Vagina (tissue), 2 donors: ENCODE measurements at regions not wholly inside any gene's neighbourhood (a gene's known extent, or its start where the extent isn't known, plus 50 kb on each side); places are given as distances from the start of the nearest gene placed in this dataset.
A peak's percentile ranks its signal among the peaks of the same experiment; 100 is the strongest.

Experiments
- DNase-seq, 2 donors: peaks; one replicate each; pipeline ENCODE4 v3.0.0-alpha.2; 2017; ENCODE audit errors: extremely low spot score in 2 of 2
- H3K27ac ChIP-seq: fragments of 200-600 bp; sonication (generic); one replicate; pipeline ENCODE4 v1.5.1; 2019
- H3K27me3 ChIP-seq: fragments of 200-600 bp; sonication (generic); one replicate; pipeline ENCODE4 v1.5.1; 2019
- H3K36me3 ChIP-seq, 2 donors: fragments of 200-600 bp; sonication (generic); one replicate each; pipeline ENCODE4 v1.5.1; 2017 to 2019
- H3K4me1 ChIP-seq: fragments of 200-600 bp; sonication (generic); one replicate; pipeline ENCODE4 v1.5.1; 2019
- H3K4me3 ChIP-seq, 2 donors: fragments of 200-600 bp; sonication (generic); 1 replicate in 1 of 2; 2 replicates in 1 of 2; pipeline ENCODE4 v1.5.1; 2016 to 2019
- H3K9me3 ChIP-seq: fragments of 200-600 bp; sonication (generic); one replicate; pipeline ENCODE4 v1.5.1; 2019
- POLR2A ChIP-seq, 2 donors: fragments of 450-650 bp; IDR thresholded peaks; one replicate each; pipeline ENCODE4 v1.6.1; 2017; ENCODE audit warnings: antibody characterized with exemption in 2 of 2, mild to moderate bottlenecking in 2 of 2, moderate library complexity in 2 of 2
- POLR2AphosphoS5 ChIP-seq, 2 donors: sonication (generic); formaldehyde crosslinking; IDR thresholded peaks; one replicate each; pipeline ENCODE4 v1.9.0; 2017; ENCODE audit warnings: antibody characterized with exemption in 2 of 2, mild to moderate bottlenecking in 2 of 2, low read depth in 1 of 2; ENCODE audit not compliant: insufficient read depth in 1 of 2
- intact Hi-C: fragments of 100-400 bp; cut with DNase I; formaldehyde crosslinking; loops from one replicate; pipeline ENCODE4 v1.15.1; 2023
- TF ChIP-seq, protein P1 (sequence below), 3 experiments: fragments of 450-650 bp in 2 of 3; fragments of 200-600 bp in 1 of 3; sonication (generic) in 1 of 3; IDR thresholded peaks; one replicate each; pipeline ENCODE4 v1.5.1; 2017 to 2019; ENCODE audit warnings: antibody characterized with exemption in 3 of 3, mild to moderate bottlenecking in 2 of 3, moderate library complexity in 2 of 3

DNA sequence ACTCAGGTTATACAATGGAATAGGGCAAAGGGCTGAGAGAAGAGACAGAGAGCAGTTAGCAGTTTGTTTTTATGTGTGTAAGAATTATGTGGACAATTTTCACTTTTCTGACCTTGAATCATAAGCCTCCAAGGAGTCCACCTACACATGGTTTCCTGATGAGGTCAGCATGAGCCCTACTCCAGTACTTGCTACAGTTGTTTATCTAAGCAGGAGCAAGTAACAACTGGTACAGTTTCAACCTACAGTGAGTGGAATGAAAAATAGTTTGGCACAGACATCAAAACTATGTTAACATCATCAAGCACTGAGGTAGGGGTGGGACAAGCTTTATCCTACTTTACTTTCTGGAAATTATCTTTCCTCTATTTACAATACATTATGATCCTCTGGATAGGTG lies 426.7 kb upstream of the ID4 start:
- peaks cover 5% of the 10 kb centered on the region for H3K4me1 ChIP-seq
- DNase-seq: no peak
- intact Hi-C loops: no loop called here

DNA sequence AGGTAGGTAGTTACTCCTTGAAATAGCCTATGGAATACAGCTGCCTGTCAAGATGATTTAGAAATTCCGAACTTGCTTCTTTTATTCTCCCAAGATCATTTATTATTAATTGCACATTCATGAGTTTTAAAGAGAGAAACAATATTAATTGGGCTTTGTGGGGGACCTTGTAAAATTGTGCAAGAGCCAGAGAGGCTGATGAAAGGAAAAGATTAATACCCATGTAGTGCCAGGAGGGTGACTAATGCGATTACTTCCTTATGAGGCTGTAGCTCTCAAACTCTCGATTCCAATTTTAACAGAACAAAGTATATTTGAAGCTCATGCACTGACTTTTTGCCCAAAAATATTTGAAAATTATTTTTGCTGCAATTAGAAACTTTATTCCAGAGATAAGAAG lies 423.8 kb upstream of the ID4 start:
- no peaks in the 10 kb centered on the region for H3K27me3 ChIP-seq
- H3K9me3 ChIP-seq: no peaks in the 10 kb centered on the region
- DNase-seq: no peak
- TF ChIP-seq, protein P1, sequence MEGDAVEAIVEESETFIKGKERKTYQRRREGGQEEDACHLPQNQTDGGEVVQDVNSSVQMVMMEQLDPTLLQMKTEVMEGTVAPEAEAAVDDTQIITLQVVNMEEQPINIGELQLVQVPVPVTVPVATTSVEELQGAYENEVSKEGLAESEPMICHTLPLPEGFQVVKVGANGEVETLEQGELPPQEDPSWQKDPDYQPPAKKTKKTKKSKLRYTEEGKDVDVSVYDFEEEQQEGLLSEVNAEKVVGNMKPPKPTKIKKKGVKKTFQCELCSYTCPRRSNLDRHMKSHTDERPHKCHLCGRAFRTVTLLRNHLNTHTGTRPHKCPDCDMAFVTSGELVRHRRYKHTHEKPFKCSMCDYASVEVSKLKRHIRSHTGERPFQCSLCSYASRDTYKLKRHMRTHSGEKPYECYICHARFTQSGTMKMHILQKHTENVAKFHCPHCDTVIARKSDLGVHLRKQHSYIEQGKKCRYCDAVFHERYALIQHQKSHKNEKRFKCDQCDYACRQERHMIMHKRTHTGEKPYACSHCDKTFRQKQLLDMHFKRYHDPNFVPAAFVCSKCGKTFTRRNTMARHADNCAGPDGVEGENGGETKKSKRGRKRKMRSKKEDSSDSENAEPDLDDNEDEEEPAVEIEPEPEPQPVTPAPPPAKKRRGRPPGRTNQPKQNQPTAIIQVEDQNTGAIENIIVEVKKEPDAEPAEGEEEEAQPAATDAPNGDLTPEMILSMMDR (IDR thresholded peaks at IDR 0.05): no peak
- TF ChIP-seq POLR2A (IDR thresholded peaks at IDR 0.05) (no peak), POLR2AphosphoS5 (IDR thresholded peaks at IDR 0.05; ENCODE audit: insufficient read depth in 1 of 2, low read depth in 1 of 2) (no peak)
- peaks cover 5% of the 10 kb centered on the region for H3K4me1 ChIP-seq
- no peak overlapping the region for H3K4me3 ChIP-seq
- intact Hi-C loops: no loop called here
- H3K36me3 ChIP-seq: no peaks in the 10 kb centered on the region
- H3K27ac ChIP-seq: no peak overlapping the region

More for the DNA sequence above, 426.7 kb upstream of the ID4 start:
- H3K36me3 ChIP-seq: no peaks in the 10 kb centered on the region
- no peaks in the 10 kb centered on the region for H3K9me3 ChIP-seq
- H3K27ac ChIP-seq: no peak overlapping the region
- H3K27me3 ChIP-seq: no peaks in the 10 kb centered on the region
- TF ChIP-seq, protein P1 (IDR thresholded peaks at IDR 0.05): no peak
- peak in 1 of 2 donors; percentile 60 for TF ChIP-seq POLR2AphosphoS5 (IDR thresholded peaks at IDR 0.05; ENCODE audit: insufficient read depth in 1 of 2, low read depth in 1 of 2)
- no peak overlapping the region for H3K4me3 ChIP-seq

DNA sequence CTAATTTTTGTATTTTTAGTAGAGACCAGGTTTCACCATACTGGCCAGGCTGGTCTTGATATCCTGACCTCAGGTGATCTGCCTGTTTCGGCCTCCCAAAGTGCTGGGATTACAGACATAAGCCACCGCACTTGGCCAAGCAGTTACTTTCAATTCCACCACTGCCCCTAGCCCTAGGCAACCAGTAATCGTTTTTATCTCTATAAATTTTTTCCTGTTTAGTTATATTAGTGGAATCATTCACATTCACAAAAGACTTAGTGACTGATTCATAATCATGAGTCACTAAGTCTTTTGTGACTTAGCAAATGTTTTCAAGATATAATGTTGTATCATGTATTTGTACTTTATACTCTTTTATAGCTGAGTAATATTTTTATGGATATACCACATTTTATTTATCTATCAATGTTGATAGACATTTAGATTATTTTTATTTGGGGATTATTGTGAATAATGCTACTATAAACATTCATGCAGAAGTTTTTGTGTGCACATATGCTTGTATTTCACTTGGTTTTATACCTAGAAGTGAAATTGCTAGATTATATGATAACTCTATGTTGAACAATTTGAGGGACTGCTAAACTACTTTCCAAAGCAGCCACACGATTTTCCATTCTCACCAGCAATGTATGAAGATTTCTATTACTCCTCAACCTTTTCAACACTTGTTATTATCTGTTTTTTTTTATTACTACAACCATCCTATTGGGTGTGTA lies 421.4 kb upstream of the ID4 start:
- H3K27ac ChIP-seq: no peak overlapping the region
- H3K9me3 ChIP-seq: no peaks in the 10 kb centered on the region
- no peaks in the 10 kb centered on the region for H3K27me3 ChIP-seq
- DNase-seq: no peak
- H3K36me3 ChIP-seq: no peaks in the 10 kb centered on the region
- no peak overlapping the region for H3K4me3 ChIP-seq
- TF ChIP-seq, protein P1 (IDR thresholded peaks at IDR 0.05): no peak
- no peak for TF ChIP-seq POLR2A (IDR thresholded peaks at IDR 0.05)
- no peak for TF ChIP-seq POLR2AphosphoS5 (IDR thresholded peaks at IDR 0.05; ENCODE audit: insufficient read depth in 1 of 2, low read depth in 1 of 2)
- no peaks in the 10 kb centered on the region for H3K4me1 ChIP-seq
- intact Hi-C loops: no loop called here

GRCh38 chr6:19416811-19417210 lies 420.4 kb upstream of the ID4 start:
- DNase-seq: no peak
- TF ChIP-seq, protein P1 (IDR thresholded peaks at IDR 0.05): no peak
- intact Hi-C loops: no loop called here
- H3K9me3 ChIP-seq: no peaks in the 10 kb centered on the region
- H3K36me3 ChIP-seq: no peaks in the 10 kb centered on the region
- no peak overlapping the region for H3K27ac ChIP-seq
- no peaks in the 10 kb centered on the region for H3K27me3 ChIP-seq
- no peaks in the 10 kb centered on the region for H3K4me1 ChIP-seq
- H3K4me3 ChIP-seq: no peak overlapping the region

GRCh38 chr6:19417713-19418112 lies 419.5 kb upstream of the ID4 start:
- no peaks in the 10 kb centered on the region for H3K4me1 ChIP-seq
- no peak overlapping the region for H3K4me3 ChIP-seq
- no peaks in the 10 kb centered on the region for H3K27me3 ChIP-seq
- TF ChIP-seq, protein P1 (IDR thresholded peaks at IDR 0.05): no peak
- peak in 1 of 2 donors; percentile 49 for TF ChIP-seq POLR2AphosphoS5 (IDR thresholded peaks at IDR 0.05; ENCODE audit: insufficient read depth in 1 of 2, low read depth in 1 of 2)
- no peak for TF ChIP-seq POLR2A (IDR thresholded peaks at IDR 0.05)
- no peaks in the 10 kb centered on the region for H3K9me3 ChIP-seq
- intact Hi-C loops: no loop called here
- DNase-seq: no peak
- H3K27ac ChIP-seq: no peak overlapping the region
- H3K36me3 ChIP-seq: no peaks in the 10 kb centered on the region
